ENCODE measurements at regions not wholly inside any gene's neighbourhood (a gene's known extent, or its start where the extent isn't known, plus 50 kb on each side); places are given as distances from the start of the nearest gene placed in this dataset.

DNA sequence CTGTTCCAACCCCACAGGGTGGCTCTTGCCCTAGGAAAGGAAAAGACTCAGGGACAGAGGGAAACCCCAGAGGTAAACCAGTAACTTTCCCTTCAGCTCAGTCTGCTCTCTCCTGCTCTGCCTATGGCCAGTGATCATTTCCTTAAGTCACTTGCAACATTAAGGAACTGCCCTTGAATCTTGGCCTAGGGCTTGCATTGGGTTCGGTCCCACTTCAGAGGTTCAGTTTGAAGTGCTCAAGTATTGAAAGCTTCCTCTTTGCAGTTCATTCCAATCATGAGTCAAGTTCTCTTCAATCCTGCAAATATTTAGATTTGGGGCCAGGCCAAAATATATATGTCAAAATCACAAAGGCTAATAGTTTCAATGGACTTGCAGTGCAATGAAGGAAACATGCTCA lies 97.7 kb upstream of the IRF2BP2 start:
- no peak overlapping the region for H3K4me3 ChIP-seq (ENCODE audit: low read depth, low read length)
- no peak for DNase-seq (ENCODE audit: low read depth)
- TF ChIP-seq, protein P1, sequence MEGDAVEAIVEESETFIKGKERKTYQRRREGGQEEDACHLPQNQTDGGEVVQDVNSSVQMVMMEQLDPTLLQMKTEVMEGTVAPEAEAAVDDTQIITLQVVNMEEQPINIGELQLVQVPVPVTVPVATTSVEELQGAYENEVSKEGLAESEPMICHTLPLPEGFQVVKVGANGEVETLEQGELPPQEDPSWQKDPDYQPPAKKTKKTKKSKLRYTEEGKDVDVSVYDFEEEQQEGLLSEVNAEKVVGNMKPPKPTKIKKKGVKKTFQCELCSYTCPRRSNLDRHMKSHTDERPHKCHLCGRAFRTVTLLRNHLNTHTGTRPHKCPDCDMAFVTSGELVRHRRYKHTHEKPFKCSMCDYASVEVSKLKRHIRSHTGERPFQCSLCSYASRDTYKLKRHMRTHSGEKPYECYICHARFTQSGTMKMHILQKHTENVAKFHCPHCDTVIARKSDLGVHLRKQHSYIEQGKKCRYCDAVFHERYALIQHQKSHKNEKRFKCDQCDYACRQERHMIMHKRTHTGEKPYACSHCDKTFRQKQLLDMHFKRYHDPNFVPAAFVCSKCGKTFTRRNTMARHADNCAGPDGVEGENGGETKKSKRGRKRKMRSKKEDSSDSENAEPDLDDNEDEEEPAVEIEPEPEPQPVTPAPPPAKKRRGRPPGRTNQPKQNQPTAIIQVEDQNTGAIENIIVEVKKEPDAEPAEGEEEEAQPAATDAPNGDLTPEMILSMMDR (IDR thresholded peaks at IDR 0.05; ENCODE audit: low read depth, low read length, missing control alignments) = no peak

DNA sequence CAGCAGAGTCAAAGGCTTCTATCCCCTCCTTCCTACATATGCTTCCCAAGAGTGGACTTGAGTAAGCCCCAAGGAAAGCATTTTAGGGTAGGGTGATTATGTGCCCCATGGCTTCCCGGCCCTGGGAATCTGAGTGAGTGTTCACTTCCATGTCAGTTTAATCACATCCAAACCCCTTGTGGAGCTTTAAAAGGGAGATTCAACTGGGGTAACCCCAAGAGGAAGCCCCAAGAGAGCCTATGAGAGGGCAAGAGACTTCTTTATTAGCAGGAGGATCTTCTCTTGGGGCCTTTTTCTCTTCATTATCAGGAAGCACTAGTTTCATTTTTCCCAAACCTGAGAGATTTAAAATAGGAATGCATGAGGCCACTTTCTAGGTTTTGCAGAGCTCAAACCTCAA lies 97.0 kb upstream of the IRF2BP2 start:
- DNase-seq (ENCODE audit: low read depth) = no peak
- TF ChIP-seq, protein P1 (IDR thresholded peaks at IDR 0.05; ENCODE audit: low read depth, low read length, missing control alignments) = no peak
- no peak overlapping the region for H3K4me3 ChIP-seq (ENCODE audit: low read depth, low read length)

DNA sequence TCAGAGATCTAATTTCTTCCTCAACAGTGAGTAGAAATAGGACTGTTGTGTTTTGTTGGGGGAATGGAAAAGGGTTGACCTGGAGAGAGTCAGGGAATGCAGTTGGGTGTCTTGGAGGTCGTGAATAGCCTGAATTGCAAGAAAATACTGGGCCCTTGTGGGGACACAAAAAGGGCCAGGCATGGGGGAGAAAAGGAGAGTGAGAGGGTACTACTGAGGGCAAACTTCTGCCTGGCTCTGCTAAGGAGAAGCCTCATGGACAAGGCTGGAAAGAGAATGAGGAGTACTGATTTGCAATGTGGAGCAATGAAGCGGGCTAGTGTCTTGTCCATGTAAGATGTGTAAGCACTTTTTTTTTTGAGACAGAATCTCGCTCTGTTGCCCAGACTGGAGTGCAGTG lies 96.2 kb upstream of the IRF2BP2 start:
- DNase-seq (ENCODE audit: low read depth) = no peak
- TF ChIP-seq, protein P1 (IDR thresholded peaks at IDR 0.05; ENCODE audit: low read depth, low read length, missing control alignments) = no peak
- no peak overlapping the region for H3K4me3 ChIP-seq (ENCODE audit: low read depth, low read length)

DNA sequence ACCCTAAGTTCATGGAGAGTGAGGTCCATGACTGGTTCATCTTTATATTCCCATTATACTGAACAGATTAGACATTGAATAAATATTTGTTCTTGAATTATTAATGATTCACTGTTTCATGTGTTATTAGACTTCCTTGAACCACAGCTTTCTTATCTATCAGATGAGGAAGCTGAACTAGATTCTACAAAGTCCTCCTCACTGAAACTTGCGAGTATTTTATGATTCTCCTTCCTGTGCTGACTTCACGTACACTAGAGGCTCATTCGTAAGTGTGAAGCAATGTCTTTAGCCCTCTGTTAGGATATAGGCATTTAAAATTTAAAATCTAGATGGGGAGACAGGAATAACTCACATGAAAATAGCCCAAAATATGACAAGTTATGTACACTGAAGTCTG lies 95.6 kb upstream of the IRF2BP2 start:
- no peak for DNase-seq (ENCODE audit: low read depth)
- TF ChIP-seq, protein P1 (IDR thresholded peaks at IDR 0.05; ENCODE audit: low read depth, low read length, missing control alignments) = no peak
- H3K4me3 ChIP-seq (ENCODE audit: low read depth, low read length) = no peak overlapping the region

DNA sequence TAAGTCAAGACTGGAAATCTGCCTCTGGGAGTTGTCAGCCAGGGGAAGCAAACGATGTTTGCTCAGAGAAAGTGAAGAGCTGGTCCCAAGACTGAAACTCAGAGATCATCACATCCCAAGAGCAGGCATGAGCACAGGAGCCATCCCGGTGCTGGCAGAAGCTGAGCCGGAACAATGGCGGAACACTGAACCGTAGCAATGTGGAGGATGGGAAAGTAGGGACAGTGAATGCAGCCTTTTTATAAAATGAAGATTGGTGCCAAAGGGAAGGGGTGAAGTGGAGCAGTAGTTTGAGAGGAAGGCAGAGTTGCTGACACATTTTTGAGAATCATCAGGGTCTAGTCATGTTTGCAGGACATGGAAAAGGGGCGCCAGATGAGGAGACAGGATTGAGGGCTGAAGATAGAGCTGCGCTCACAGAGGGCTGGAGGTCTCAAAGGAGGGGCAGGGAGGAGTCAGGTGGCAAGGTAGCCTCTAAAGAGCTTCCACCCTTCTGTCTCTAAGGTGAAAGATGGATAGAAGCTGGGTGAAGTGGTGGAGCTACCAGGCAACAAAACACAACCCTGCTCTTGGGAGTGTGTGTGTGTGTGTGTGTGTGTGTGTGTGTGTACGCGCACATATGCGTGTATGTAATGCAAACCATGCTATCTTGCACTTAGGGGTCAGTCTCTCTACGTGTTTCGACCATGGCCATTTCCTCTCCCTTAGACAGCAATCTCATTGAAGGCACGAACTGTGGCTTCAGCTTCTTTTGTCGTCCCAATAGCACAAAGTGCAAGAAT lies 94.3 kb upstream of the IRF2BP2 start:
- H3K4me3 ChIP-seq (ENCODE audit: low read depth, low read length) = no peak overlapping the region
- no peak for DNase-seq (ENCODE audit: low read depth)
- TF ChIP-seq, protein P1 (IDR thresholded peaks at IDR 0.05; ENCODE audit: low read depth, low read length, missing control alignments) = no peak

DNA sequence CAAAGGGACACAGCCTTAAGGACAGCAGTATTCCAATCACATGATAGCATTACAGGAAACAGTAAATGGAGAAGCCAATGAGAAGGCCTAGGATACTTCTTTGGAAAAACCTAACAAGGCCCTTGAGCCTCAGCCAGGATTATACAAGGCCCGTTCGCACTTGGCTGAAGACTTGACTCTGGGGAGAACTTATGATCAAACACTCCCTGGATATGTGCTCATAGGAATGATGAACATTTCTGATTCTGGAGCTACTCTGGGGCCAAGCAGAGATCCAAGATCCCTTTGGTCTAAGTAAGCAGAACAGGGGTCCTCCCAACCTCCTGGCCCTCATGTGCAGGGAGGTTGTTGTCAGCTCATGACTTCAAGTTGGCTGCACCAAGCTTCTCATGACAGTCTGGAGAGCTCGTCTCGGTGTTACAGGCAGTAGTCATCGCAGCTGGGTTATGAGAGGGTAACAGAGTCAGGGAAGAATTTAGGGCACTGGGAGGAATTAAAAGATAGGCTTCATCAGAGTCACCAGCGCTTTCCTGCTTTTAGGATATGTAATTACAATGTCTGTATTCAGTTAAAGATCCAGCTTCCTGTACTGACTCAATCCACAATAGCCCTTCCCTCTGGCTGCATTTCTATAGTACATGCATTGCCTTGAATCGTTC lies 92.5 kb upstream of the IRF2BP2 start:
- TF ChIP-seq, protein P1 (IDR thresholded peaks at IDR 0.05; ENCODE audit: low read depth, low read length, missing control alignments) = no peak
- no peak for DNase-seq (ENCODE audit: low read depth)
- no peak overlapping the region for H3K4me3 ChIP-seq (ENCODE audit: low read depth, low read length)

Data from GM12864 (cell line).